NCI-H2171 (cell line): ENCODE measurements at regions not wholly inside any gene's neighbourhood (a gene's known extent, or its start where the extent isn't known, plus 50 kb on each side); places are given as distances from the start of the nearest gene placed in this dataset.
A peak's percentile ranks its signal among the peaks of the same experiment; 100 is the strongest.

Source experiments
- DNase-seq: peaks from one replicate; lab custom pipeline; 2025; lab: John Stamatoyannopoulos, UW

DNA sequence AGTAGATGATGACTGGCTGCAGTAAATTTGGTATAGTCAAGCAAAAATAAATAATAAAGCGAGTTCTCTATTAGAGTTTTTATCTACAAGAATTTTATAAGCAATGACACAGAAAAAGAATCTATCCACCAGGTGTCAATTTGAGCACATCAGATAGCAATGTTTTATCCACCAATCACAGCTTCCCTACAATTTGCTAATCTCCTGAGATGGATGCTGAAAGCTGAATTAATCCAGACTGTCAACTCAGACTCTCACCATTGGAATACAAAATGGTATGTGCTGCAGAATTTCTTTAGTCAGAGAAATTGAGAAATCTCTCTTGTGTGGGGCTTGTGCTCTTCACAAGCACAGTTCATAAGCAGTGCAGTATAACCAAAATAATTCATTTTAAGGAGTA lies 888.9 kb upstream of the GHITM start:
- DNase-seq, result no peak

DNA sequence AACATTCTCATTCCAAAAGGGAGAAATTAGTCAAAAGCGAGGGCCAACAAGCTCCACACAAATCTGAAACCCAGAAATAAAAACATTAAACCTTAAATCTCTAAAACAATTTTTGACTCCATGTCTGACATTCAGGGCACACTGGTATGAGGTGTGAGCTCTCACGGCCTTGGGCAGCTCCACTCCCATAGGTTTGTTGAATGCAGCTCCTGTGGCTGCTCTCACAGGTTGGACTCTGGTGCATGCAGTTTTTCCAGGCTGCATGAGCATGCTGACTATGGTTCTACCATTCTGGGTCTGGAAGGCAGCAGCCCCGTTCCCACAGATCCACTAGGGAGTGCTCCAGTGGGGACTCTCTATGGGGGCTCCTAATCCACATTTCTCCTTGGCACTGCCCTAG lies 887.1 kb upstream of the GHITM start:
- DNase-seq, result no peak

DNA sequence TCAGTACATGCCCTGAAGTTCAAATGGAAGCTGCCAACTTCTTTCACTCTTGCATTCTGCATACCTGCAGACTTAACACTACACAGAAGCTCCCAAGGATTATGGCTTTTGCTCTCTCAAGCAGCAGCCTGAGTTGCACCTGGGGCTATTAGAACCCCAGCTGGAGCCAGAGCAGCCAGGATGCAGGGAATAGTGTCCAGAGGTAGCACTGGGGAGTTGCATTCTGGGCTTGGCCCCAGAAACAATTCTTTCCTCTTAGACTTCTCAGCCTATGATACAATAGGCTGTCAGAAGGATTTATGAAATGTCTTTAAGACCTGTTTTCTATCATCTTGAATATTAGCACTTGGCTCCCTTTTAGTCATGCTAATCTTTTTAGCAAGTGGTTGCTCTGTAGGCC lies 886.7 kb upstream of the GHITM start:
- no peak for DNase-seq

- DNase-seq, result no peak
Measured at GRCh38 chr10:83253011-83253671, 886.2 kb upstream of the GHITM start.

DNA sequence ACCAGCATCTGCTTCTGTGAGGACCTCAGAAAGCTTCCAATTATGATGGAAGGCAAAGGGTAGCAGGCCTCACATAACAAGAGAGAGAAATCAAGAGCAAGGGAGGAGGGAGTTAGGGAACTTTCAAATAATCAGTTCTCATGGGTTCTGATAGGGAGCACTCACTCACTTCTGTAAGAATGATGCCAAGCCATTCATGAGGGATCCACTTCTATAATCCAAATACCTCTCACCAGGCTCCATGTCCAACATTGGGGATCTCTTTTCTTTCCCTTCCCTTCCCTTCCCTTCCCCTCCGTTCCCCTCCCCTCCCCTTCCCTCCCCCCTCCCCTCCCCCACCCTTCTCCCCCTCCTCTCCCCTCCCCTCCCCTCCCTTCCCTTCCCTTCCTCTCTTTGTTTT lies 884.6 kb upstream of the GHITM start:
- DNase-seq, result no peak

GRCh38 chr10:83262434-83262833 lies 876.9 kb upstream of the GHITM start:
- no peak for DNase-seq

DNA sequence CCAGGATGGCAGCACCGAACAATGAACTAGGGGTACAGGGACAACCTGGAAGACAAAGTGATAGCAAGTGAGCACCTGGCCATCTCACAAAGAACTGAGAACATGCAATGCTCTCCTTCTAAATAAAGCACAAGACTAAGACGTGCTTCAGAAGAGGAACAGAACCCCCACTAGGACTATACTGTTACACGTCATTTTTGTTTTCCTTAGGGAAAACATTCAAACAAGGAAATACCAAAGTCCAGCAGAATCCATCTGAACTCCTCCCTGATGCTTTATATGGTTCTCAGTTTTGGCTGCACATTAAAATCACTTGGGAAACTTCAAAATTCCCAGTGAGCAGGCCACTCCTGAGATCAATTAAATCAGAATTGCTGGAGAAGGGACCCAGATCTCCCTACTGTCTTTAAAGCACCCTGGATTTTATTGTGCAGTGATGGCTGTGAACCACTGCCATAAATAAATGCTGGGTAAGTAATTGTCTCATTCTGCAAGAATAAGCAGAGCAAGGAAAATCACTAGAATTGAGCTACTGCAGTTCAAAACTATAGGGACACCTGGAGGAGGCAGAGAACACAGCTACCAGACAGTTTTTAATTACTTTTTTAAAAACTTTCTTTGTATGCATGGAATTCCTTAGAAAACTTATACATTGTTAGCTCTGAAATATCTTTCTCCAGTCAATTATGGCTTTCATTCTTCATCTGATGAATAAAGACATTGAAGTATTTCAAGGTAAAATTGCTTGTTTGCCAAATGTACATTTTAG lies 866.5 kb upstream of the GHITM start:
- no peak for DNase-seq

DNA sequence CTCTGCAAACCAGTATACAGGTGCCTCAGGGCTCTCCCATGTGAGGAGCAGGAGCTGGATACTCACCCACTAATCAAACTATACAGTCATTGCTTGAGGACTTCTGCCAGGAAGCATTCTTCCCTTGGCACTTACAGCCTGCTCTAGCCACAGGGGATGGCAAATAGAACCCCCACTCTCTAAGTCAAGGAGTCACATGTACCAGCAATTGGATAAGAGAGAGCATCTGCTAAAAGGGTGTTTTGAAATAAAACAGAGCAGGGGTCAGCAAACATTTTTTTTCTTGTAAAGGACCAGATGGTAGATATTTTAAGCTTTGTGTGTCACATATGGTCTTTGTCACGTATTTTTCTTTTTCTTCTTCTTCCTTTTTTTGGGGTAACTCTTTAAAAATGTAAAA lies 865.2 kb upstream of the GHITM start:
- peak; percentile 36 for DNase-seq

- no peak for DNase-seq
Measured at GRCh38 chr10:83276971-83277370, 862.3 kb upstream of the GHITM start.

DNA sequence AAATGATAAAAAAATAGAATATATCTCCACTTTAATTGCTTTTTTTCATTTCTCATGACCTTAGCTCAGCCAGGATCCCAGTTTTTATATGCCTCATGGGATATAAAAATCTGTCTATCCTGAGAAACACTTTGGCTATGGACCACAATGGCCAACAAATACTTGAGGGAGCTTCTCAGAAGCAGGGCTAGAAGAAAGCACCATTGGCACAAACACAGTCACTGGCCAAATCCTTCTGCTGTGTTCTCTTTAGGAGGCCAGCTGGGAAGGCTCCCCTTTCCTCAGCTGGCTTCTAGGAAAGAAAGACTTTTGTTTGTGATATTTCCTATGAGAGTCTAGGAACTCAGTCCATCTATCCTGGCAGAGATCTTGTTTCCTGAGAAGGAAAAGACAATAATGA lies 856.2 kb upstream of the GHITM start:
- no peak for DNase-seq

DNA sequence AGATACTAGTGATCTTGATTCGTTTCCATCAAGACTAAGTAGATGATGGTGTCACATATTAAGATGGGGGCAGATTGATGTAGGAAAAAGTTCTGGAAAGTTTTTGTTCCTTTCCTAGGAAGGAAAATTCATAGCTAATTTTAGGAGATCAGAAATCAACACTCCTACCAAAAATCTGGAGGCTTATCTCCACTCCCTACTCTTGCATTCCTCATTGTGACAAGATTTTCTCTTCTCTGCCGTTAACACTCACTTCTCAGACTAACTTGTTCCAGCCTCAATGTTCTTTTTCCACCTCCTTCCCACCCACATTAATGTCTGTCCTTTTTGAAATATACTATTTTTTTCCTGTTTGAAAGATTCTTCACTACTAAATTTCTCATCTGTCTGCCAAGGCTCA lies 851.9 kb upstream of the GHITM start:
- no peak for DNase-seq

DNA sequence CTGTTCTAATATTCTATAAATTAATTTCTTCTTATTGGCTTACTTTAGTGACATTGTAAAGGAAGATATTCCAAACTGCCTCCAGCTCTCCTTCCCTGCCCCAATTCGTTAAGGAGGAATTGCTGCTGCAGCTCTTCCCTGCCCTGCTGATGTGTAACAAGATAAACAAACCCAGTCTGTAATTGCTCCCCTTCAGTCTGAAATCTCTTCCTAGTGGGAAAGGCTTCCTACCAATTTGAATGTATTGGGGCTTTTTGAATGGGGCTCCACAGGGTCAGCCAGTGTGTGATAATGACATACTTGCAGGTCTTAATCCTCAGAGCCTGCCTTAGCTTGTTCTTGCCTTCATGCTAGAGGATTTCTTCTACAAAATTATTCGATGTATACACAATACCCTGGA lies 849.9 kb upstream of the GHITM start:
- no peak for DNase-seq

DNA sequence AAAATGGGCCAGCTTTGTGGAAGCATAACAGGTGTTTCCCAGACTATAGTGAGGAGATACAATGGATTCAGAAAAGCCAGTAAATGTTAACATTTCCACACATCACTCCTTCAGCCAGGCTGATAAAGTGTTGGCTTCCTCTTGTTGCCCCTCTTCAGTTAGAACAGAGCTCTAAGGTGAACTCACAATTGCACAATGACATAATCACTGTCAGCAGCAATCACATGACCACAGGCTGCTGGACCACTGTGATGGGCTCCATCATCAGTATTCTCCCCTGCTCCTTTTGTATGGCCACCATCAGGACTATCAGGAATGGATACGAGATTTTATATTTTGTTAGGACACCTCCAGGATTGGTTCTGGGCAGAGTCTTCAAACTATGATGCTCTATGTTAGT lies 849.4 kb upstream of the GHITM start:
- no peak for DNase-seq

GRCh38 chr10:83301732-83302131 lies 837.6 kb upstream of the GHITM start:
- DNase-seq, result no peak

DNA sequence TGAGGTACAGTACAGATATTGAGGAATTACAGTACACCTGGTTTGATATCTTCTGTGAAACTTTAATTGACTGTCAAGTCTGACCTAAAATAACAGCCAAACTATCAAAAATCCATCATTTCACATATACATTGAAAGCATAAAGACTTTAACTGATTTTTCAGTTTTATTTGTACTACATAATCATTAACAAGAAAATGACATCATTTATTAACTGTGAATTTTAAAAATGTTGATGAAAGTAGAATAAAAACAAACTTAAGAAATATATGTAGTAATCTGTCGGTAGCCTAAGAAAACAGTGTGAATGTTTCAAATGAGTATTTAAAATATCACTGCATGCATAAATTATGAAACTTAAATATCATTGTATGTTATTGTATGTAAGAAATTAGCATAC lies 836.7 kb upstream of the GHITM start:
- no peak for DNase-seq

DNA sequence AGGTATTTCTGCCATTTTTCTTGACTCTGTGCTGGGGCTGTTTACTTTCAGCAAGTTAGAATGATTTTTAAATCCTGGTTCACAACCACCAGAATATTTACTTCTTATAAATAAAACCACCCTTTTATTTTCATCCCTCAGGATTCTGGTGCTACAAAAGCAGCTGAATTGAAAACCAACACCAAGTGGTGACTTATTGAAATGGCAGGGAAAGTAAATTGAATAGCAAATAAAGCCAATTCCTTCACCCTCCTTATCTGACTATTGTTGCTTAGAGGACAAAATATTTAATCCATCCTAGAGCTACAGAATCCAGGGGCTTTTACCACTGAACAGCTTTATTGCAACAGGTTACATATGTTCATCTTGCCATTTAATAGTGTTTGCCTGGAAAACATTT lies 828.6 kb upstream of the GHITM start:
- no peak for DNase-seq

DNA sequence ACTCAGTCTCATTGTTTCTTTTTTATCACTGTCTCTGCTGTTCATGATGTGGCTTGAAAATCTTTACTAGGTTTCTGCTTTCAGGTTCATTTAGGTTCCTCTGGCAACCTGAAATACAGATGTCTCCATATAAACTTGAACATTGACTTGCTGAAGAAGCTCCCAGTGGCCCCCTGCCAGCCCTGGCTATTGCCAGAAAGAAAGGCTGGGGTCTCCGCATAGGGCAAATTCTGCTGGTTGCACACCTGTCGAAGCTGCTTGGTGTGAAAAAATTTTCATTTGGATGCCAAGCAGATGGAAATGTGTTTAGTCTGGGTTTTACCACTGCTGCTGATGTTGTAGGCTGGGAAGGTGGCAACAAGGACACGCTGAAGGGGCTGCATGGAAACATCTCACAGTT lies 826.7 kb upstream of the GHITM start:
- DNase-seq, result no peak

GRCh38 chr10:83332690-83333089 lies 806.6 kb upstream of the GHITM start:
- DNase-seq, result no peak

GRCh38 chr10:83333566-83333965 lies 805.7 kb upstream of the GHITM start:
- no peak for DNase-seq

DNA sequence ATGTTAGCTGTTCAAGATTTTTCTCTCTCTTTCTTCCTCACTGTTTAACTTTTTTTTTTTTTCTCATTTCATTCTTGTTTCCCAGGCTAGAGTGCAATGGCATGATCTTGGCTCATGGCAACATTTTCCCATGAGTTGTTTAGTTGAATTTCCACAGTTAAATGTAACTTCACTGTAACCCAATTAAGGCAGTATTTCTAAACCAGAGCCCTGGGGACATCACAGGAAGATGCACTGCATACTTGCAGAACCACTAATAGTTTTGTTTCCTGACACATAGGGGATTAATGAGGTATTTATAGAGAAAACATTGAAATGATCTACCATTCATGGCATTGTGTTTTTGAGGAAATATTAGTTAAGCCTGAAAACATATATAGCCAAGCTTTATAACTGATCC lies 795.6 kb upstream of the GHITM start:
- no peak for DNase-seq

DNA sequence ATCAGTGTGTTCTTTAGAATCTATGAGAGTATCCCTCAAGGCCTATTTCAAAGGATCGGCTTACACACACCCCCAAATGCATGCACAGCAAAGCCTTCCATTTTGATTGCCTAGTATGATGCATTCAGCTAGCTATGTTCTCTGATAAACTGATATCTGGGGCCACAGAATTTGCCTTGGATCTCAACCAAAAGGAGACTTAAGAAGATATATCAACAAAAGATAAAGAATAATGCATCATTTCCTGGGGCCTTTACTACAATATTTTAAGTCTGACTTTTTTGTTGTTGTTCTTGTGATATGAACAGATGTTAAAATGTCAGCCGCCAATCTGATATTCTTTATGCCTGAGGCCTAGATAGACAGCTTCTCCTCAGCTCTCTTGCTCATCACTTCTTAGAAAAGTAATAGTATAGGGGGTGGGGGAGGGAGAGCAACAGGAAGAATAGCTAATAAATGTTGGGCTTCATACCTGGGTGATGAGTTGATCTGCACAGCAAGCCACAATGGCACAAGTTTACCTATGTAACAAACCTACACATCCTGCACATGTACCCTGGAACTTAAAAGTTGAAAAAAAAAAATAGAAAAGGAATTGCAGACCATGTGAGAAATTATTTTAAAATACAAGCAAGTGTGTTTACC lies 792.9 kb upstream of the GHITM start:
- no peak for DNase-seq

DNA sequence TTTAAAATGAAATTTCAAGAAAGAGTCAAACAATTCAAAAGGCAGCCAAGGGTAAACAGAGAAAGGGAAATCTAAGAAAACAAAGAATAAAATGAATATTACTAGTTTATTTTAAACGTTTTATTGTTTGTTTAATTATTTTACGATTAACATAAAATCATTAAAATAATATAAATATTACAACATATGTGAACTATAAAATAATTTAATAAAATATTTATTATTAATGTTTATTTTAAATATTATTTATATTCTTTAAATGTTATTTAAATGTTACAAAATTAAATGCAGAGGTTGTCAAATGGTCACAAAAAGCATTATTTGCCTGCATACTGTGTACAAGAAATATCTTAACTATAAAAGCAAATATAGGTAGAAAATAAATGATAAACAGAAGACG lies 786.7 kb upstream of the GHITM start:
- no peak for DNase-seq

- no peak for DNase-seq
Measured at GRCh38 chr10:83354456-83354855, 784.9 kb upstream of the GHITM start.

DNA sequence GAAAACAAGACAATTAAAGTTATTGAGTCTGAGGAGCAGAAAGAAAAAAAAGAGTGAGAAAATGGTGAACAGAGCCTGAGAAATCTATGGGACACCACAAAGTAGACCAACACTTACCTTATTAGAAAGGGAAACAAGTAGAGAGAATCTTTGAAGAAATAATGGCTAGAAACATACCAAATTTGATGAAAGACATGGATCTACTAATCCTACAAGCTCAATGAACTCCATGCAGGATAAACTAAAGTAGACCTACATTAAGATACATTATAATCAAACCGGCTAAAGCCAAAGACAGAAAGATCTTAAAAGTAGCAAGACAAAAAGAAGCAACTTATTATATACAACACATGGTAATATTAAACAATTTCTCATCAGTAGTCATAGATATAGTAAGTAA lies 782.3 kb upstream of the GHITM start:
- DNase-seq, result no peak
